GM19240 (cell line): ENCODE measurements at regions not wholly inside any gene's neighbourhood (a gene's known extent, or its start where the extent isn't known, plus 50 kb on each side); places are given as distances from the start of the nearest gene placed in this dataset.
"Not testable (repeated sequence)": the region's sequence is repeated elsewhere in the genome, so short reads cannot be mapped to it uniquely, and the experiment has no call there.

Experiments used
- DNase-seq: peaks from one replicate; pipeline ENCODE4 v3.0.0; 2011; ENCODE audit warnings: low spot score; ENCODE audit not compliant: insufficient read length

DNA sequence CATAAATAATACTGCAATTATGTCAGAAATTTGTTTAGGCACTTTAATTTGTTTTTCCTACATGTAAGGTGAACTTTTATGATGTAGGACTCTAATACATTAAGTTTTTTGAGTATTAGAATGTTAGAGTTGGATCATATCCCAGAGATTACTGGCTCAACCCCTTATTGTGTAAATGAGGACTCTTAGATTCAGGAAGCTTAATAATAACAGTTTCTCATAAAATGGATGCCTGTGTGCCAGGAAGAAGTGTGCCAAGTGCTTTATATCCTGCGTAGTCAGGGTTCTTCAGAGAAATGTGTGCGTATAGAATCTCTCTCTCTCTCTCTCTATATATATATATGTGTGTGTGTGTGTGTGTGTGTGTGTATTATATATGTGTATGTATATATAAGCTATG lies 388.5 kb downstream of the CAAP1 start:
- DNase-seq = no peak

DNA sequence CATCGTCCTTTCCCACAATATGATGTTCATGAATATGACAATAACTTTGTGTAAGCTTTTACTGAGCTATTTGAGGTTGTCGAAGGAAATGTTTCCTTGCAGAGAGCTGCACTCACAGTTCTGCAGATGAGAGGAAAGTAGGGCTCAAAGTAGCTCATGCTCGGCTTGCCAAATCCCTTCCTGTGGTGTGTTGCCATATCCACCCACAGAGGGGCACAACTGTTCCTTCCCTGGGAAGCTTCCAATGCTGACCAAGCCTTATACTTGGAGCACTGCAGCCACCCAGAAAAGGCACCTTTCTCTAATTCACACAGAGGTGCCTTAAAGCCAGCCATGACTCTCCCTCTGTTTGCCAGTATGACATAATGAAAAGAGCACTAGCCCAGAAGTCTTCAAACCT lies 390.3 kb downstream of the CAAP1 start:
- DNase-seq = no peak

DNA sequence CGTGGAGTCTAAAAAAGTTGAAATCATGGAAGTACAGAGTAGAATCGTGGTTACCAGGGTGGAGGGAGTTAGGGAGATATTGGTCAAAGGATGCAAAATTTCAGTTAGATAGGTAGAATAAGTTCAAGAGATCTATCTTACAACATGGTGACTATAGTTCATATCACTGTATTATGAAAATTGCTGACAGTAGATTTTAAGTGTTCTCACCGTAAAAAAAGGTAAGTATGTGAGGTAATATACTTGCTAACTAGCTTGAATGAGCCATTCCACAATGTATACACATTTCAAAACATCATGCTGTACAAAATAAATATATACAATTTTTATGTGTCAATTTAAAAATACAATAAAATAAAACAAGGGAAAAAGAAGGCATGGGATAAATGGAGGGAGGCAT lies 392.1 kb downstream of the CAAP1 start:
- no peak for DNase-seq

DNA sequence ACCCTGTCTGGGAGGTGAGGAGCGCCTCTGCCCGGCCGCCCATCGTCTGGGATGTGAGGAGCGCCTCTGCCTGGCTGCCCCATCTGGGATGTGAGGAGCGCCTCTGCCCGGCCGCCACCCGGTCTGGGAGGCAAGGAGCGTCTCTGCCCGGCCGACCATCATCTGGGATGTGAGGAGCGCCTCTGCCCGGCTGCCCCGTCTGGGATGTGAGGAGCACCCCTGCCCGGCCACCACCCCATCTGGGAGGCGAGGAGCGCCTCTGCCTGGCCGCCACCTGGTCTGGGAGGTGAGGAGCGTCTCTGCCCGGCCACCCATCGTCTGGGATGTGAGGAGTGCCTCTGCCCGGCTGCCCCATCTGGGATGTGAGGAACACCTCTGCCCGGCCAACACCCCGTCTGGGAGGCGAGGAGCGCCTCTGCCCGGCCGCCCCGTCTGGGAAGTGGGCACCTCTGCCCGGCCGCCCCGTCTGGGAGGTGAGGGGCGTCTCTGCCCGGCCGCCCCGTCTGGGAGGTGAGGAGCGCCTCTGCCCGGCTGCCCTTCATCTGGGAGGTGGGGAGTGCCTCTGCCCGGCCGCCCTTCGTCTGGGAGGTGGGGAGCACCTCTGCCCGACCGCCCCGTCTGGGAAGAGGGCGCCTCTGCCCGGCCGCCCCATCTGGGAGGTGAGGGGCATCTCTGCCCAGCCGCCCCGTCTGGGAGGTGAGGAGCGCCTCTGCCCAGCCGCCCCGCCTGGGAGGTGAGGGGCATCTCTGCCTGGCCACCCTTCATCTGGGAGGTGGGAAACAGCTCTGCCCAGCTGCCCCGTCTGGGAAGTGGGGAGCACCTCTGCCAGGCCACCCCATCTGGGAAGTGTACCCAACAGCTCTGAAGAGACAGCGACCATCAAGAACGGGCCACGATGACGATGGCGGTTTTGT lies 399.7 kb downstream of the CAAP1 start:
- DNase-seq = not testable (repeated sequence)

DNA sequence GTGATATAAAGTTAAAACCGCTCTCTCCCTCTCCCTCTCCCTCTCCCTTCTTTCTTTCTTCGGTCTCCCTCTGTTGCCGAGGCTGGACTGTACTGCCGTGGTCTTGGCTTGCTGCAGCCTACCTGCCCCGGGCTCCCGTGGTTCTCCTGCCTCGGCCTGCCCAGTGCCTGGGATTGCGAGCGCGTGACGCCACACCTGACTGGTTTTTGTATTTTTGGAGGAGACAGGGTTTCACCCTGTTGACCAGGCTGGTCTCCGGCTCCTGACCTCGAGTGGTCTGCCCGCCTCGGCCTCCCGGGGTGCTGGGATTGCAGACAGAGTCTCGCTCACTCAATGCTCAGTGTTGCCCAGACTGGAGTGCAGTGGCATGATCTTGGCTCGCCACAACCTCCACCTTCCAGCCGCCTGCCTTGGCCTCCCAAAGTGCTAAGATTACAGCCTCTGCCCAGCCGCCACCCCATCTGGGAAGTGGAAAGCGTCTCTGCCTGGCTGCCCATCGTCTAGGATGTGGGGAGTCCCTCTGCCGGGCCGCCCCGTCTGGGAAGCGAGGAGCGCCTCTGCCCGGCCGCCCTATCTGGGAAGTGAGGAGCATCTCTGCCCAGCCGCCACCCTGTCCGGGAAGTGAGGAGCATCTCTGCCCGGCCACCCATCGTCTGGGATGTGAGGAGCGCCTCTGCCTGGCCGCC lies 400.5 kb downstream of the CAAP1 start:
- not testable (repeated sequence) for DNase-seq

DNA sequence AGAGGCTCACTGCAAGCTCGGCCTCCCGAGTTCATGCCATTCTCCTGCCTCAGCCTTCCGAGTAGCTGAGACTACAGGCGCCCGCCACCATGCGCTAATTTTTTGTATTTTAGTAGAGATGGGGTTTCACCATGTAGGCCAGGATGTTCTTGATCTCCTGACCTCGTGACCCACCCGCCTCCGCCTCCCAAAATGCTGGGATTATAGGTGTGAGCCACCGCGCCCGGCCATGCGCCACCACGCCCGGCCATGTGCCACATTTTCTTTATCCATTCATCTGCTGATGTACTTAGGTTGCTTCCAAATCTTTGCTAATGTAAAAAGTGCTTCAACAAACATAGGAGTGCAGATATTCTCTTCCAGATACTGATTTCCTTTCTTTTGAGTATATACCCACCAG lies 408.6 kb downstream of the CAAP1 start:
- DNase-seq = no peak

DNA sequence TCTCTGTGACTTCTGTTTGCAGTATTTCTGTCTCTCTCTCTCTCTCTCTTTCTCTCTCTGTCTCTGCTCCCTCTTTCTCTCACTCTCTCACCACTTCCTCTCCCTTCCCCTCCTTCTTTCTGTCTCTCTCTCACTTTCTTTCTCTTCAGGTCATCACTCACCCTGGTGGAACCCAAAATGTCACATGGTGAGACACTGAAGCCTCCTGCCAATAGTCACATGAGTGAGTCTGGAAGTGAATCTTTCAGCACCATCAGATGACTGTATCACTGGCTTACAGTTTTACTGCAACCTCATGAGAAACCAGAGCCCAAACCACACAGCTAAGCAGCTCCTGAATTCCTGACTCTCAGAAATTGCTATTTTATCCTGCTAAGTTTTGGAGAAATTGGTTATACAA lies 414.6 kb downstream of the CAAP1 start:
- no peak for DNase-seq

DNA sequence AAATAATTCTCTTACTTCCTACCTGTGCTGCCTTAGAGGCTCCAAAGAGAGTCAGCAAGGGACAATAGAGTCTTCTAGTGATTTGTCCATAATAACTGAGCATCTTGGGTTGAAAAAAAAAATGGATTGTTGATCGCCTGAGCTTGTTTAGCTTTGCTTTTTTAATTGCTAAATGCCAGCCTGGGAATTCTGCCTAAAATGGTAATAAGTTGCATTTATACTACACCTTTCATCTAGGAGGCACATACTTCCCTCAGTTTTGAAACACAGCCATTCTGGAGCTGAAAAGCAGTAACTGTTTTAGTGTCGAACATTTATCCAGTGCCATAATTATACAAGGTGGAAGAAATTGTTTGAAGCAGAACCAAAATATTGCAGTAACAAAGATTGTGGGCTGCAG lies 421.3 kb downstream of the CAAP1 start:
- no peak for DNase-seq

DNA sequence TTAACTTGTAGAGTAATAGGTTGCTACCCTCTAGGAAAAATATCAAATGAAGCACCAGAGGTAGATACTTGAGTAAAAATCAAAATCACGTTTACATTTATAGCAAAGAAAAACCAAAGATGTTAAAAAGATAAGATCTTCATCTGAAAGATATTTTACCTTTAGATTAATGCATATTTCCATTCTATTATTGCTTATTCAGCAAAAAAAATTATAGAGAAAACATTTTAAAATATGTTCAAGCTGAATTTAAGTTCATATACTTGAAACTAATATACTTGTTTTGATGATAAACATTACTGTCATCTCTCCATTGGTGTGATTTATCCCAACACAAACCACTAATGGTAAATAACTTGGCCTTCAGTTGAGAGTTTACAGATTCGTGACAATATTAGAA lies 422.3 kb downstream of the CAAP1 start:
- no peak for DNase-seq

DNA sequence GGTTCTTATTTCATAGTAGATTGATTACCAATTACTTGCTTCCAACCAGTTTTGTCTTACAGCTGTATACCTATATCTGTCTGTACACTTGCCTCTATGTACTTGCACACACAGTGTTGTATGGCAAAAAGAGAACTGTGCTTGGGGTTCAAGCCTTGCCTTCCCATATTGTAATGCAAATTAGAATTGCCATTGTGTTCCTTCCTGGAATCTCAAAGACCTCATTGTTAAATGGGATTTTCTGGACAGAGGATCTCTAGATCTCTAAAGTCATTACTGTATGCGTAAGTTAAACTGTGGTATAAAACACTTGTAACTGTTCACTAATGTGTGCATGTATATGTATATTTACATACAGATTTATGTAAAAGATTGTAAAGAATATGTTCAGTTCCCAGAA lies 428.8 kb downstream of the CAAP1 start:
- DNase-seq = no peak

DNA sequence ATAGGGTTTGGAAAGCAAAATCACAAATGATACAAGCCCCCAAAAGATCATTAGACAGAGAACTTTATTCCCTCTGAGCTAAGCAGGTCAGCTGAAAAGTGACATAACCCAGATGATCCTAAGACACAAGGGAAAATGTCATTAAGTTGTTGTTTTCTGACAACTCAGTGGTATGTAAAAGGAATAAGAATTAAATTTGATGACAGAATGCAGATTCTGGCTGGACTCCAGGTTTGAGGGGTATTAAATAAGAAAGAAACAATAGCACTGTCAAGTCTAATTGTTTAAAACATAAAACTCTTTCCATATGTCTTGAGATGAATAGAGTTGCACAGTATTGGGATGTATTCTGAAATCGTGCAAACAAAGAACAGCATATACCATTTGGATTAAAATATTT lies 429.9 kb downstream of the CAAP1 start:
- DNase-seq = no peak

DNA sequence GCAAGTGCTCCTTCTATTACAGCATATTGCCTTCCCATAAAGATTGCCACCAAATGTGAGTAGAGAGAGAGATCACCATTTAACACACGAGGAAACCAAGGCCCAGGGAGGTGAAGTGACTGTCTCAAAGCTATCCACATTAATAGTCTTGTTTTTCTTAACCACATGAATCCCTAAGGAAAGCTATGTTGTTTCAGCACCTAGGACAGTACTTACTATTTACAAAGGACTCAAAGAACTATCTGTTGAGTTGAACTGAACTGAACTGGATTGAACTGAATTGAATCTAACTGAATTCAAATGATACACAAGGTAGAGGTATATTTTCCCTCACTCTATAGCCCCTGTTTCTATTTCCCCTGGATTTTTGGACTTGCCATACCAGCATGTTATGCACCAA lies 430.4 kb downstream of the CAAP1 start:
- DNase-seq = no peak

DNA sequence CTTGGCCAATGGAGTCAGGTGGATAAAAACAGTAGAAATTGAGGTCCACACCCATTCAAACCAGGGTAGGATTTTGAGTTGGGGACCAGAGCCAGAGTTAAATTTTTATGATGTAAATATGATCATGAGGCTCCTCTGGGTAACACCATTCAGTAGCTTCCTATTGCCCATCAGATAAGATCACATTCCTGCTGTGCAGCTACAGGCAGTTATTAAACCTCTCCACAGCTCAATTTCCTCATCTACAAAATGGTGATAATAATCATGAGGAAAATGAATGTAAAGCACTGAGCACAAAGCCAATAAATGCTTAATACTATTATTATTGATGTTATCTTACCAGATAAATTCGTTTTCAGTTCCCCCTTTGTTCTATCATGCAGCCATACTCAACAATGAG lies 432.0 kb downstream of the CAAP1 start:
- no peak for DNase-seq

DNA sequence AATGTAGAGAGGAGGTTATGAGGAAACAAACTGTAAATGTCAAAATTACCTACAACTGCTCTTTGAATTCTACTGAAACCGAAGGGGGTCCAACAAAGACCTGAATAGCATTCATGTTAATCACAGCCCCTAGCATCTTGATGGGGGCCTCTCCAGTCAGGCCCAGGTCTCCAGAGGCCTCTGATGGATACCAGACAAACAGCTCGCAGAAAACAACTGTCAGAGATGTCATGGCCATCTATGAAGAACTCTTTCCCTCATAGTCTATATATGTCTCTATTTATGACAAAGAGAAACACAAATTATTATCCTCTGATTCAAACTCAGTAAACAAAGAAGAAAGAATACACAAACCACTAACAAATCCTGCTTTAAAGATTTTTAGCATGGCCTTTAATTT lies 432.6 kb downstream of the CAAP1 start:
- no peak for DNase-seq

DNA sequence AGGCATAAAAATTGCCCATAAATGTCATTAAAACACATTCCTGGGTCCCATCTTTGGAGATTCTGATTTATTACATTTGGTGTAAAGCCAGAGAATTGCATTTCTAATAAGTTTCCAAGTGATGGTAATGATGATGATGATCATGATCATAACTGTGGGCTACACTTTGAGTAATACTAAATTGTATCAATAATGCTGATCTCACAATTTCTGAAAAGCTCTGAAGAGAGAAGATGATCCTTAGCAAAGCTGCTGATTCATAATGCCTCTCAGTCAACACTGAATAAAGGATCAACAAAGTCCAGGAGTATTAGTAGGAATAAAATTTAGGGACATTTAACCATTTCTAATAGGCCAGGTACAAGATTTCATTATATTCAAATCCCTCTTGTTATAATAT lies 434.5 kb downstream of the CAAP1 start:
- no peak for DNase-seq

DNA sequence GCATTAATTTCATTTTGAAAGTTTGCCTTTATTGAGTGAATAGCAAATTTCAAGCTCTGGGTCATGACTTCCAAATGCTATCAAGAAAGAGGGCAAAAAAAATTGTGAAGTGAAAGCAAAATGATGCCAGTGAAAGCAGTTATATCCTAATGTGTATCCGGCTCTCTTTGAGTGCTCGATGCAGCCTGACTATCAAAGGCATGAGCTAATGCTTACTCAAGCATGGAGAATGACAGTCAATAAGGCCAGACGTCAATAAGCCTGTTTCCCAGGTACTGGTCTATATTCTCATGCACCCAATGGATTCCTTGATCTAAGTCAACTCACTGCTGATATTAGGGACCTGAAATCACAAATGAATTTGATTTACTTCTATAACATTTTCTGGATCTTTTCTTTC lies 435.5 kb downstream of the CAAP1 start:
- no peak for DNase-seq

DNA sequence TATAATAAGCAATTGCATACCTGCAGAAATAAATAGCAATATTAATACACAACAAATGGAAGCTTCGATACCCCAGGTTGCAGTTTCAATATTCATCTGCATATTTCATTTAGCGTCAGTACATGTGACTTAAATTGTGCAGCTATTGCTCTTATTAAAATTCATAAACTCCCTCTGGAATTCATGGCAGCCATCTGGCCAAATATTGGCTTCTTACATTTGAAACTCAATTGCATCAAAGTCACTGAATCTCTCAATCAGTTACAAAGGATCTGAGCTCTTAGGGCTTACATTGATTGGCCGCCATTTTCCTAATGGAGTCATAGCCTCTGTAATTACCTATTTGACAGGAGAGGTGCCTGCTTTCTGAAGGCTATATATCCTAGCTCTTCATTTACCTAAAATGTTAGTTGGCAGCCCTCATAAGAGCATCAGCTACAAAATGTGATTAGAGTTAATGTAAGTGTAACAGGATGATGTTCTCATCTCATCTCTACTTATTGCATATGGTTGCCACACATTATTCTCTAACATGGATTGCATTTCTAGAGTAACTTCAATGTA lies 453.5 kb downstream of the CAAP1 start:
- no peak for DNase-seq

DNA sequence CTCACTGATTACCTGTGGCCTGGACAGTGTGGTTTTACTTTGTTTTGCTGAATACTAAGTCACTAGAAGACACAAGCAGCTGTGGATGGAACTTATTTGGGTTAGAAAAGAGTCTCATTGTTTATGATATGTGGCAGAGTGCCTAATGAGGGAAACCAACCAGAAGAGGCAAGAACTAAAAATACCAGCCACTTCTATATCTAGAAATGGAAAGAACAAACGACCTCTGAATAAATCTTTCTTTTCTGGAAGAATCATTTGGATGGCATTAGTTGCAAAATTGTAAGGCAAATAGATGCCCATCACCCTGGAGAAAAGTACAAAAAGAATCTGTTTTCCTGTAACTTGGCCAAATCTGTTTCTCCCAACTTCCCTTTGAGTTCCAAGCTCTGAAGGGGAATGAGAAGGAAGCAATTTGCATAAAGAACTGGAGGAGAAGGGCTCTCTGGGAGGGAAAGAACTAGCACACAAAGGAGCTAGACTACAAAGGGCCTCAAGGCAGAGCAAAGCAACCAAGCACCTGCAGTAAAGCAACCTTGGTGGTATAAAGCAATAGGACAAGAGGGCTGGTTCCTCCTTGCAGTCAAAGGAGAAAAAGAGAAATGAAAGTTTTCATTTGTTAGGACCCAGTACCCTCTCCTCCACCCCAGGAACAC lies 455.4 kb downstream of the CAAP1 start:
- DNase-seq = no peak

DNA sequence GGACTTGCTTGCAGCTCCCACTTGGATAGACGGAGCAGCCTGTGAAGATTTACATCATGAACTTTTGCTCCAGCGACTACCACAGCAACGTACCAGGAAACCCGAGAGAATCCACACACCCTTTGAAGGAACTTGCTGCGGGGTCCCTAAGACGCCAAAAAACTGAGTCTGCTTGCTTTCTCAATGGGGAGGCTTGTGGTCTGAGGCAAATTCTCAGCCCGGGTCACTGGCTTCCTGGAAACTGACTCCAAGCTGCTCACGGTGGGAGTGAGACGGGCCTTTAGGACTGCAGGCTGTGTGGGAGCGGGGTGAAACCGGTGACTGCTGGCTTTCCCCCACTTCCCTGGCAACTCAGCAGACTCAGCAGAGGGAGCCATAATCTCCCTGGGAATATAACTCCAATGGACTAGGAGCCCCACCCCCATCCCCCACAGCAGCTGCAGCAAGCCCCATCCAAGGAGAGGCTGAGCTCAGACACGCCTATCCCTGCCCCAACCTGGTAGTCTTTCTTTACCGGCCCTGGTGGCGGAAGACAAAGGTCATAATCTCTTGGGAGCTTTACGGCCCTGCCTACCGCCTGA lies 466.0 kb downstream of the CAAP1 start:
- DNase-seq = no peak

DNA sequence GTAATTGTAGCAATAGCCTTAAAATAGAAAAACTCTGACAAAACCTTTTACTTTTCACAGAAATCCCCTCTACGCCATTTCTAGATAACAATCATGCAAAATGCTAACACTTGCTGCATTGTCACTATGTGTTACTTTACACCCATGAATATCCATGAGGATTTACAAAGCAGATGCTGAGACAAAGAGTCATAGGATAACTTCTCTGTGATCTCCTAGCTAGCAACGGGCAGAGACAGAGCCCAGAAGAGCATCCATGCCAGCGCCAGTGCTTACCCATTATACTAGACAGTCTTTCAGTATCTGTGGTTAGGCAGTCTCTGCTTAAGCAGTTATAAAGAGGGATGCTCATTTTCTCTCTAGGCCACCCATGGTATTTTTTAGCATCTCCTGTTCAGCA lies 474.1 kb downstream of the CAAP1 start:
- DNase-seq = no peak

DNA sequence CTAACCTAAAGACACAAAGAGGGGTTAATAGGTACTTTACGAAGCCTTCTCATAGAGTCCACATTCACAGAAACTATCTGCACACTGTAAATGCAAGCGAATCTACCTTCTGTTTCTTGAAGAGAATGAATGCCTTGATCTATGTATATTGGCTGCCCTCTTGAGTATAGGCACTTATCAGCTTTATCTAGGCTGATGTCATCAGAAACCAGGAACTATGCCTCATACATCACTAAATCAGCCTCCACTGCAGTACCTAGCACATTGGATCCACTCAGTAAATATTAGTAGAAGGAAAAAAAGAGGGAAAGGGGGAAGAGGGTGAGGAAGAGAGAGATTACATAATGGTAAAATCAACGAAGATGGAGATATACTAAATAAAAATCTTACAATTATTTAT lies 477.1 kb downstream of the CAAP1 start:
- DNase-seq = no peak

DNA sequence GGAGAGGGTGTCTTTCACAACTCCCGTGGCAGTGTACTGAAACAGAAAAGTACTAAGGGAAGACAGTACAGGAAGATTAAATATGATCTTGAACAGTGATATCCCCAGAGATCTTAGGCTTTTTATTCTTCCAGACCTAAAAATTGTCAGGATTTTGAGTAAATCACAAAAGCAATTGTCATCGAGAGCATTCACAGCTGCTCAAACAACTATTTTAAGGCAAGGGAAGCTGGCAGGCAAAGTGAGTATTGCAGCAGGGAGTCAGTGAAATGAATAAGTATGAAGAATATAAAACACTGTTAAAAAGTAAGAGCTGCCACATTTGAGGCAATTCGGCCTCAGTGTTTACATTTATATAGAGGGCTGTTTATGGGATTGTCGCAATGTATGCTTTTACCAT lies 479.0 kb downstream of the CAAP1 start:
- DNase-seq = no peak
